ENCODE measurements at regions not wholly inside any gene's neighbourhood (a gene's known extent, or its start where the extent isn't known, plus 50 kb on each side); places are given as distances from the start of the nearest gene placed in this dataset.
A peak's percentile ranks its signal among the peaks of the same experiment; 100 is the strongest.

DNA sequence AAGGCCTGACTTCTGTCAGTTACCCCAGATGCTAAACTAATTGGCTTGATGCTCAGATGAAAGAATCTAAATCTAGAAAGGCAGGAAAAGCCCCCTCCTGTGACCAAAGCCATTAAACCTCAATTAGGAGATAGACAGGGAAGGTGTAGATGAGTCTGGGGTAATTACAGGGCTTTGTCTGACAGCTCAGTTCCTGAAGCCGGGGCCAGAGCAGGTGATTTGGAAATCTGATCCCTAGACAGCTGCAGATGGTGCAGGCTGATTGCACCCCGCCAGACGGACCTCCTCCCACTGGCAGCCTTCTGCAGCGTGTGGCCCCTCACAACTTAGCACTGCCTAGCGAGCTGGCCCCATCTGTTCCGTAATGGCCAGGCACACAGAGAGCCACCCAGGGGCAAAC is 395.1 kb downstream of the HLX start:
- Histone ChIP-seq H3K79me2 (ENCODE audit: low read length) (no peaks in the 10 kb centered on the region), H3K4me1 (ENCODE audit: insufficient read depth, low read length) (no peaks in the 10 kb centered on the region), H3K4me3 (ENCODE audit: low read length) (no peak overlapping the region), H3F3A (ENCODE audit: low read length, unreplicated experiment) (no peaks in the 10 kb centered on the region), H3K4me2 (ENCODE audit: low read length) (no peak overlapping the region), H3K9me2 (replicated peaks; ENCODE audit: low read length) (no peaks in the 10 kb centered on the region), H2AFZ (ENCODE audit: low read length) (no peak overlapping the region), H4K20me1 (ENCODE audit: low read length) (no peaks in the 10 kb centered on the region), H3K27ac (ENCODE audit: low read length) (no peak overlapping the region), H3K9me3 (ENCODE audit: low read length) (no peaks in the 10 kb centered on the region), H3K27me3 (ENCODE audit: low read length) (no peaks in the 10 kb centered on the region), H3K9ac (ENCODE audit: low read length) (no peak overlapping the region), H3K36me3 (ENCODE audit: low read depth, low read length) (no peaks in the 10 kb centered on the region)
- BruUV-seq (replicated peaks), result no TSS peak
- DNase-seq (no peak), ATAC-seq (no peak)
- no peak for TF ChIP-seq EZH2 (IDR thresholded peaks at IDR 0.05; ENCODE audit: low read length, unreplicated experiment)
- TF ChIP-seq, protein P1, sequence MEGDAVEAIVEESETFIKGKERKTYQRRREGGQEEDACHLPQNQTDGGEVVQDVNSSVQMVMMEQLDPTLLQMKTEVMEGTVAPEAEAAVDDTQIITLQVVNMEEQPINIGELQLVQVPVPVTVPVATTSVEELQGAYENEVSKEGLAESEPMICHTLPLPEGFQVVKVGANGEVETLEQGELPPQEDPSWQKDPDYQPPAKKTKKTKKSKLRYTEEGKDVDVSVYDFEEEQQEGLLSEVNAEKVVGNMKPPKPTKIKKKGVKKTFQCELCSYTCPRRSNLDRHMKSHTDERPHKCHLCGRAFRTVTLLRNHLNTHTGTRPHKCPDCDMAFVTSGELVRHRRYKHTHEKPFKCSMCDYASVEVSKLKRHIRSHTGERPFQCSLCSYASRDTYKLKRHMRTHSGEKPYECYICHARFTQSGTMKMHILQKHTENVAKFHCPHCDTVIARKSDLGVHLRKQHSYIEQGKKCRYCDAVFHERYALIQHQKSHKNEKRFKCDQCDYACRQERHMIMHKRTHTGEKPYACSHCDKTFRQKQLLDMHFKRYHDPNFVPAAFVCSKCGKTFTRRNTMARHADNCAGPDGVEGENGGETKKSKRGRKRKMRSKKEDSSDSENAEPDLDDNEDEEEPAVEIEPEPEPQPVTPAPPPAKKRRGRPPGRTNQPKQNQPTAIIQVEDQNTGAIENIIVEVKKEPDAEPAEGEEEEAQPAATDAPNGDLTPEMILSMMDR (conservative IDR thresholded peaks at IDR 0.05; ENCODE audit: low read depth, low read length), result no peak
- TF ChIP-seq EZH2phosphoT487 (IDR thresholded peaks at IDR 0.05; ENCODE audit: borderline replicate concordance, low read length), result no peak
- ChIA-PET POLR2A (ENCODE audit: unreplicated experiment) (no interaction called here), CTCF (interaction anchor here (0.6 kb wide), 1 partner anchor 73 kb away, joined by 3 read pairs; no protein-coding TSS in a partner anchor)
- intact Hi-C loops (cut with micrococcal nuclease), result loop anchor here (5.0 kb wide), 1 partner anchor 242 kb away; no protein-coding TSS in a partner anchor

GRCh38 chr1:221276896-221277409 is 397.7 kb downstream of the HLX start:
- CTCF ChIA-PET, result no interaction called here
- peak; percentile 67; the same call in 1 of the 2 replicates for ATAC-seq

DNA sequence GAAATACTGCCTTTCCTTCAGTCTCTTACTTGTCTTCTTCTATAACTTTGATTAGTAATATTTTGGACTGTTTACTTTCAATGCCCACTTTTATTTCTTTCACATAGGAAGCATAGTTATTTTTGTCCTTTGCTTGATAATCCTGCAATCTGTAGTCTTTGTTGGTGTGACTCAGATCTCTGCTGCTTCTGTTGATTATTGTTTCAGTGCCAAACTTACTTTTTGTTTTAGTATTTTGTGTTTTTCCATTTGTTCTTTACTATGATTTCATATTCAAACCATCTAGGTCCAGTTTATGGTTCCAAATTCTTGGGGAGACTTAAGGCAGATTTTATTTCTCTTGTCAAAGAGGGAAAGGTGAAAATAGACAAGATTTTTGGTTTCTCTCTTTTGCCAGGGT is 399.9 kb downstream of the HLX start:
- H3K9me3 ChIP-seq (ENCODE audit: low read length), result no peaks in the 10 kb centered on the region
- no peaks in the 10 kb centered on the region for H3K27me3 ChIP-seq (ENCODE audit: low read length)
- H3K4me3 ChIP-seq (ENCODE audit: low read length), result no peak overlapping the region
- H3K36me3 ChIP-seq (ENCODE audit: low read depth, low read length), result no peaks in the 10 kb centered on the region
- H3F3A ChIP-seq (ENCODE audit: low read length, unreplicated experiment), result no peaks in the 10 kb centered on the region
- ChIA-PET CTCF (no interaction called here), POLR2A (ENCODE audit: unreplicated experiment) (no interaction called here)
- no peak overlapping the region for H3K4me2 ChIP-seq (ENCODE audit: low read length)
- BruUV-seq (replicated peaks), result no TSS peak
- DNase-seq, result no peak
- no peak for TF ChIP-seq EZH2phosphoT487 (IDR thresholded peaks at IDR 0.05; ENCODE audit: borderline replicate concordance, low read length)
- TF ChIP-seq, protein P1 (conservative IDR thresholded peaks at IDR 0.05; ENCODE audit: low read depth, low read length), result no peak
- TF ChIP-seq EZH2 (IDR thresholded peaks at IDR 0.05; ENCODE audit: low read length, unreplicated experiment), result no peak
- intact Hi-C loops (cut with micrococcal nuclease), result no loop called here
- H3K27ac ChIP-seq (ENCODE audit: low read length), result no peak overlapping the region
- no peaks in the 10 kb centered on the region for H4K20me1 ChIP-seq (ENCODE audit: low read length)
- no peak overlapping the region for H3K9ac ChIP-seq (ENCODE audit: low read length)
- no peaks in the 10 kb centered on the region for H3K79me2 ChIP-seq (ENCODE audit: low read length)
- ATAC-seq, result no peak
- H3K4me1 ChIP-seq (ENCODE audit: insufficient read depth, low read length), result peaks cover 6% of the 10 kb centered on the region; the same call in 1 of the 2 replicates
- H2AFZ ChIP-seq (ENCODE audit: low read length), result no peak overlapping the region
- no peaks in the 10 kb centered on the region for H3K9me2 ChIP-seq (replicated peaks; ENCODE audit: low read length)

More at GRCh38 chr1:221276896-221277409, 397.7 kb downstream of the HLX start:
- DNase-seq, result peak; percentile 35
- H3K27ac ChIP-seq (ENCODE audit: low read length), result no peak overlapping the region
- H3K4me3 ChIP-seq (ENCODE audit: low read length), result no peak overlapping the region
- H3F3A ChIP-seq (ENCODE audit: low read length, unreplicated experiment), result no peaks in the 10 kb centered on the region
- H3K27me3 ChIP-seq (ENCODE audit: low read length), result no peaks in the 10 kb centered on the region
- intact Hi-C loops (cut with micrococcal nuclease), result no loop called here
- H3K4me1 ChIP-seq (ENCODE audit: insufficient read depth, low read length), result no peaks in the 10 kb centered on the region
- no peaks in the 10 kb centered on the region for H4K20me1 ChIP-seq (ENCODE audit: low read length)
- H3K36me3 ChIP-seq (ENCODE audit: low read depth, low read length), result no peaks in the 10 kb centered on the region
- TF ChIP-seq, protein P1 (conservative IDR thresholded peaks at IDR 0.05; ENCODE audit: low read depth, low read length), result no peak
- TF ChIP-seq EZH2 (IDR thresholded peaks at IDR 0.05; ENCODE audit: low read length, unreplicated experiment) (no peak), EZH2phosphoT487 (IDR thresholded peaks at IDR 0.05; ENCODE audit: borderline replicate concordance, low read length) (no peak)
- no peaks in the 10 kb centered on the region for H3K9me2 ChIP-seq (replicated peaks; ENCODE audit: low read length)
- no peak overlapping the region for H3K4me2 ChIP-seq (ENCODE audit: low read length)
- no peak overlapping the region for H2AFZ ChIP-seq (ENCODE audit: low read length)
- no peaks in the 10 kb centered on the region for H3K9me3 ChIP-seq (ENCODE audit: low read length)
- BruUV-seq (replicated peaks), result no TSS peak
- no peaks in the 10 kb centered on the region for H3K79me2 ChIP-seq (ENCODE audit: low read length)
- H3K9ac ChIP-seq (ENCODE audit: low read length), result no peak overlapping the region
- POLR2A ChIA-PET (ENCODE audit: unreplicated experiment), result no interaction called here

Measured in PC-3 (cell line).